ENCODE measurements at regions not wholly inside any gene's neighbourhood (a gene's known extent, or its start where the extent isn't known, plus 50 kb on each side); places are given as distances from the start of the nearest gene placed in this dataset.

- no peaks in the 10 kb centered on the region for H3K9me3 ChIP-seq (ENCODE audit: control insufficient read depth in 1 of 2, low read length in 2 of 2)
- H3K27me3 ChIP-seq (ENCODE audit: low read depth, low read length): no peaks in the 10 kb centered on the region
- no peak overlapping the region for H3K27ac ChIP-seq (ENCODE audit: low read length)
These were observed 252.0 kb downstream of the RRAGC start for GRCh38 chr1:38607526-38607925.

GRCh38 chr1:38605063-38605462, 254.5 kb downstream of the RRAGC start:
- H3K4me1 ChIP-seq (ENCODE audit: control insufficient read depth in 1 of 2, insufficient read depth in 2 of 2, low read length in 2 of 2): no peaks in the 10 kb centered on the region
- no peak overlapping the region for H3K4me3 ChIP-seq (ENCODE audit: low read depth in 1 of 2, low read length in 2 of 2)
- no peak overlapping the region for H3K27ac ChIP-seq (ENCODE audit: low read length)
- H3K9me3 ChIP-seq (ENCODE audit: control insufficient read depth in 1 of 2, low read length in 2 of 2): no peaks in the 10 kb centered on the region
- H3K36me3 ChIP-seq (ENCODE audit: control insufficient read depth in 1 of 2, insufficient read depth in 2 of 2, low read length in 2 of 2): no peaks in the 10 kb centered on the region
- no peaks in the 10 kb centered on the region for H3K27me3 ChIP-seq (ENCODE audit: low read depth, low read length)

More at GRCh38 chr1:38607526-38607925, 252.0 kb downstream of the RRAGC start:
- no peaks in the 10 kb centered on the region for H3K36me3 ChIP-seq (ENCODE audit: control insufficient read depth in 1 of 2, insufficient read depth in 2 of 2, low read length in 2 of 2)
- no peaks in the 10 kb centered on the region for H3K4me1 ChIP-seq (ENCODE audit: control insufficient read depth in 1 of 2, insufficient read depth in 2 of 2, low read length in 2 of 2)
- no peak overlapping the region for H3K4me3 ChIP-seq (ENCODE audit: low read depth in 1 of 2, low read length in 2 of 2)

GRCh38 chr1:38603907-38604306, 255.7 kb downstream of the RRAGC start:
- H3K36me3 ChIP-seq (ENCODE audit: control insufficient read depth in 1 of 2, insufficient read depth in 2 of 2, low read length in 2 of 2): no peaks in the 10 kb centered on the region
- H3K4me3 ChIP-seq (ENCODE audit: low read depth in 1 of 2, low read length in 2 of 2): no peak overlapping the region
- H3K4me1 ChIP-seq (ENCODE audit: control insufficient read depth in 1 of 2, insufficient read depth in 2 of 2, low read length in 2 of 2): no peaks in the 10 kb centered on the region
- H3K27ac ChIP-seq (ENCODE audit: low read length): no peak overlapping the region
- no peaks in the 10 kb centered on the region for H3K9me3 ChIP-seq (ENCODE audit: control insufficient read depth in 1 of 2, low read length in 2 of 2)
- no peaks in the 10 kb centered on the region for H3K27me3 ChIP-seq (ENCODE audit: low read depth, low read length)

- Histone ChIP-seq H3K4me1 (ENCODE audit: control insufficient read depth in 1 of 2, insufficient read depth in 2 of 2, low read length in 2 of 2) (no peaks in the 10 kb centered on the region), H3K36me3 (ENCODE audit: control insufficient read depth in 1 of 2, insufficient read depth in 2 of 2, low read length in 2 of 2) (no peaks in the 10 kb centered on the region), H3K4me3 (ENCODE audit: low read depth in 1 of 2, low read length in 2 of 2) (no peak overlapping the region), H3K27me3 (ENCODE audit: low read depth, low read length) (no peaks in the 10 kb centered on the region), H3K9me3 (ENCODE audit: control insufficient read depth in 1 of 2, low read length in 2 of 2) (no peaks in the 10 kb centered on the region), H3K27ac (ENCODE audit: low read length) (no peak overlapping the region)
These were observed 258.7 kb downstream of the RRAGC start for GRCh38 chr1:38600905-38601304.

- H3K36me3 ChIP-seq (ENCODE audit: control insufficient read depth in 1 of 2, insufficient read depth in 2 of 2, low read length in 2 of 2): no peaks in the 10 kb centered on the region
- no peaks in the 10 kb centered on the region for H3K4me1 ChIP-seq (ENCODE audit: control insufficient read depth in 1 of 2, insufficient read depth in 2 of 2, low read length in 2 of 2)
- no peaks in the 10 kb centered on the region for H3K9me3 ChIP-seq (ENCODE audit: control insufficient read depth in 1 of 2, low read length in 2 of 2)
- H3K27me3 ChIP-seq (ENCODE audit: low read depth, low read length): no peaks in the 10 kb centered on the region
- no peak overlapping the region for H3K4me3 ChIP-seq (ENCODE audit: low read depth in 1 of 2, low read length in 2 of 2)
- H3K27ac ChIP-seq (ENCODE audit: low read length): no peak overlapping the region
These were observed 259.3 kb downstream of the RRAGC start for GRCh38 chr1:38600286-38600685.

GRCh38 chr1:38598118-38598517, 261.5 kb downstream of the RRAGC start:
- H3K36me3 ChIP-seq (ENCODE audit: control insufficient read depth in 1 of 2, insufficient read depth in 2 of 2, low read length in 2 of 2): no peaks in the 10 kb centered on the region
- peaks cover 0 to 6% of the 10 kb centered on the region in 2 donors for H3K9me3 ChIP-seq (ENCODE audit: control insufficient read depth in 1 of 2, low read length in 2 of 2)
- H3K27ac ChIP-seq (ENCODE audit: low read length): no peak overlapping the region
- no peaks in the 10 kb centered on the region for H3K4me1 ChIP-seq (ENCODE audit: control insufficient read depth in 1 of 2, insufficient read depth in 2 of 2, low read length in 2 of 2)
- no peaks in the 10 kb centered on the region for H3K27me3 ChIP-seq (ENCODE audit: low read depth, low read length)
- no peak overlapping the region for H3K4me3 ChIP-seq (ENCODE audit: low read depth in 1 of 2, low read length in 2 of 2)

- no peak overlapping the region for H3K4me3 ChIP-seq (ENCODE audit: low read depth in 1 of 2, low read length in 2 of 2)
- no peaks in the 10 kb centered on the region for H3K36me3 ChIP-seq (ENCODE audit: control insufficient read depth in 1 of 2, insufficient read depth in 2 of 2, low read length in 2 of 2)
- H3K27me3 ChIP-seq (ENCODE audit: low read depth, low read length): no peaks in the 10 kb centered on the region
- peaks cover 0 to 3% of the 10 kb centered on the region in 2 donors for H3K9me3 ChIP-seq (ENCODE audit: control insufficient read depth in 1 of 2, low read length in 2 of 2)
- H3K4me1 ChIP-seq (ENCODE audit: control insufficient read depth in 1 of 2, insufficient read depth in 2 of 2, low read length in 2 of 2): peaks cover 0 to 6% of the 10 kb centered on the region in 2 donors
- H3K27ac ChIP-seq (ENCODE audit: low read length): no peak overlapping the region
These were observed 270.5 kb downstream of the RRAGC start for GRCh38 chr1:38589036-38589435.

GRCh38 chr1:38587766-38588165, 271.8 kb downstream of the RRAGC start:
- Histone ChIP-seq H3K9me3 (ENCODE audit: control insufficient read depth in 1 of 2, low read length in 2 of 2) (peaks cover 0 to 3% of the 10 kb centered on the region in 2 donors), H3K27ac (ENCODE audit: low read length) (no peak overlapping the region), H3K4me3 (ENCODE audit: low read depth in 1 of 2, low read length in 2 of 2) (no peak overlapping the region), H3K27me3 (ENCODE audit: low read depth, low read length) (no peaks in the 10 kb centered on the region), H3K36me3 (ENCODE audit: control insufficient read depth in 1 of 2, insufficient read depth in 2 of 2, low read length in 2 of 2) (no peaks in the 10 kb centered on the region), H3K4me1 (ENCODE audit: control insufficient read depth in 1 of 2, insufficient read depth in 2 of 2, low read length in 2 of 2) (peaks cover 0 to 6% of the 10 kb centered on the region in 2 donors)

- Histone ChIP-seq H3K4me3 (ENCODE audit: low read depth in 1 of 2, low read length in 2 of 2) (no peak overlapping the region), H3K4me1 (ENCODE audit: control insufficient read depth in 1 of 2, insufficient read depth in 2 of 2, low read length in 2 of 2) (peaks cover 0 to 6% of the 10 kb centered on the region in 2 donors), H3K36me3 (ENCODE audit: control insufficient read depth in 1 of 2, insufficient read depth in 2 of 2, low read length in 2 of 2) (no peaks in the 10 kb centered on the region), H3K27me3 (ENCODE audit: low read depth, low read length) (no peaks in the 10 kb centered on the region), H3K9me3 (ENCODE audit: control insufficient read depth in 1 of 2, low read length in 2 of 2) (no peaks in the 10 kb centered on the region), H3K27ac (ENCODE audit: low read length) (no peak overlapping the region)
These were observed 272.5 kb downstream of the RRAGC start for GRCh38 chr1:38586993-38587646.

- no peak overlapping the region for H3K4me3 ChIP-seq (ENCODE audit: low read depth in 1 of 2, low read length in 2 of 2)
- H3K4me1 ChIP-seq (ENCODE audit: control insufficient read depth in 1 of 2, insufficient read depth in 2 of 2, low read length in 2 of 2): peaks cover 0 to 6% of the 10 kb centered on the region in 2 donors
- H3K27ac ChIP-seq (ENCODE audit: low read length): no peak overlapping the region
- no peaks in the 10 kb centered on the region for H3K36me3 ChIP-seq (ENCODE audit: control insufficient read depth in 1 of 2, insufficient read depth in 2 of 2, low read length in 2 of 2)
- H3K9me3 ChIP-seq (ENCODE audit: control insufficient read depth in 1 of 2, low read length in 2 of 2): no peaks in the 10 kb centered on the region
- H3K27me3 ChIP-seq (ENCODE audit: low read depth, low read length): no peaks in the 10 kb centered on the region
These were observed 273.6 kb downstream of the RRAGC start for GRCh38 chr1:38585971-38586370.

- H3K9me3 ChIP-seq (ENCODE audit: control insufficient read depth in 1 of 2, low read length in 2 of 2): no peaks in the 10 kb centered on the region
These were observed 274.1 kb downstream of the RRAGC start for GRCh38 chr1:38585460-38585859.

More at GRCh38 chr1:38585460-38585859, 274.1 kb downstream of the RRAGC start:
- Histone ChIP-seq H3K36me3 (ENCODE audit: control insufficient read depth in 1 of 2, insufficient read depth in 2 of 2, low read length in 2 of 2) (no peaks in the 10 kb centered on the region), H3K27ac (ENCODE audit: low read length) (no peak overlapping the region), H3K4me1 (ENCODE audit: control insufficient read depth in 1 of 2, insufficient read depth in 2 of 2, low read length in 2 of 2) (peaks cover 0 to 6% of the 10 kb centered on the region in 2 donors), H3K27me3 (ENCODE audit: low read depth, low read length) (no peaks in the 10 kb centered on the region), H3K4me3 (ENCODE audit: low read depth in 1 of 2, low read length in 2 of 2) (no peak overlapping the region)
